ENCODE measurements at regions not wholly inside any gene's neighbourhood (a gene's known extent, or its start where the extent isn't known, plus 50 kb on each side); places are given as distances from the start of the nearest gene placed in this dataset.

DNA sequence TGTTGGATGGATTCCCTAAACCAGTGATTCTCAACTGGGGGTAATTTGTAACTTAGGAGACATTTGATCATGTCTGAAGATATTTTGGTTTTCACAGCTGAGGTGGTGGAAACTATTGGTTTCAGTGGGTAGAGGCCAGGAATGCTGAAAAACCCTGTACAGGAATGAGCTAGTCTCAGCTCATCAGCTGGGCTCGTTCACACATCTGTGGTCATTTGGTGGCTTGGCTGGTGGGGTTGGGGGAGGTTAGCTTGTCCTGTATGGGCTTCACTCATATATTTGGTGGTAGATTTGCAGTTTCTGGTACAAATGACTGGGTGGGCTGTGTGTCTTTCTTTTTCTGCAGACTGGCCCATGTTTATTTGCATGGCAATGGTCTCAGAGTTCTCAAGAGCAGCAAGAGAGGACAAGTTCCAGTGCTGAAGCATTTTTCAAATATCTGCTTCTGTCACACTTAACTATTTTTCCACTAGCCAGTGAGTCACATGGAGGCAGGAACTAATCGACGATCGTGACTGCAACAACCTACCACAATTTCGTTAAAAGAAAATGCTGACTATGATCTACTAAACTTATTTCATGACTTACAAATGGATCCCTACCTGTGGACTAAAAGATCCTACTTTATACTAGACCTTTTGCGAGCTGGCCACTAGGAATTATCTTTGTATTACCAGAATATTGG is 321.7 kb upstream of the PLXNA2 start:
- Histone ChIP-seq H3K27ac (ENCODE audit: low read length) (no peak overlapping the region), H3K27me3 (ENCODE audit: control insufficient read depth, insufficient read depth, low read length) (no peaks in the 10 kb centered on the region), H3K36me3 (ENCODE audit: control insufficient read depth, insufficient read depth, low read length) (no peaks in the 10 kb centered on the region), H3K9me3 (ENCODE audit: control insufficient read depth, insufficient read depth, low read depth, low read length) (no peaks in the 10 kb centered on the region), H3K4me1 (ENCODE audit: control insufficient read depth, insufficient read depth, low read length) (no peaks in the 10 kb centered on the region), H3K4me3 (ENCODE audit: low read depth in 2 of 2, low read length in 2 of 2) (no peak overlapping the region)
- no peak for TF ChIP-seq REST (IDR thresholded peaks at IDR 0.05; ENCODE audit: insufficient read depth in 1 of 2, low read depth in 2 of 2, low read length in 1 of 2)
- TF ChIP-seq POLR2AphosphoS5 (IDR thresholded peaks at IDR 0.05; ENCODE audit: low read depth, low read length) = no peak
- TF ChIP-seq SIN3A (IDR thresholded peaks at IDR 0.05; ENCODE audit: borderline replicate concordance, insufficient read depth, low read depth, low read length) = no peak
- TF ChIP-seq TCF7L2 (IDR thresholded peaks at IDR 0.05; ENCODE audit: low read depth, low read length) = no peak
- TF ChIP-seq, protein P1, sequence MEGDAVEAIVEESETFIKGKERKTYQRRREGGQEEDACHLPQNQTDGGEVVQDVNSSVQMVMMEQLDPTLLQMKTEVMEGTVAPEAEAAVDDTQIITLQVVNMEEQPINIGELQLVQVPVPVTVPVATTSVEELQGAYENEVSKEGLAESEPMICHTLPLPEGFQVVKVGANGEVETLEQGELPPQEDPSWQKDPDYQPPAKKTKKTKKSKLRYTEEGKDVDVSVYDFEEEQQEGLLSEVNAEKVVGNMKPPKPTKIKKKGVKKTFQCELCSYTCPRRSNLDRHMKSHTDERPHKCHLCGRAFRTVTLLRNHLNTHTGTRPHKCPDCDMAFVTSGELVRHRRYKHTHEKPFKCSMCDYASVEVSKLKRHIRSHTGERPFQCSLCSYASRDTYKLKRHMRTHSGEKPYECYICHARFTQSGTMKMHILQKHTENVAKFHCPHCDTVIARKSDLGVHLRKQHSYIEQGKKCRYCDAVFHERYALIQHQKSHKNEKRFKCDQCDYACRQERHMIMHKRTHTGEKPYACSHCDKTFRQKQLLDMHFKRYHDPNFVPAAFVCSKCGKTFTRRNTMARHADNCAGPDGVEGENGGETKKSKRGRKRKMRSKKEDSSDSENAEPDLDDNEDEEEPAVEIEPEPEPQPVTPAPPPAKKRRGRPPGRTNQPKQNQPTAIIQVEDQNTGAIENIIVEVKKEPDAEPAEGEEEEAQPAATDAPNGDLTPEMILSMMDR (IDR thresholded peaks at IDR 0.05) = no peak
- no TSS peak for BruUV-seq (replicated peaks)
- POLR2A ChIA-PET = no interaction called here
- no peak for DNase-seq (ENCODE audit: low read depth, low spot score)
- CTCF ChIA-PET = no interaction called here
- in situ Hi-C loops (cut with HindIII; ENCODE audit: low pct_unique_long_range_greater_than_20kb, low sequenced_read_pairs) (no loop called here), intact Hi-C loops (cut with micrococcal nuclease; ENCODE audit: unreplicated experiment) (no loop called here)
- ATAC-seq = no peak

- CTCF ChIA-PET = no interaction called here
- no TSS peak for BruUV-seq (replicated peaks)
- H3K4me1 ChIP-seq (ENCODE audit: control insufficient read depth, insufficient read depth, low read length) = no peaks in the 10 kb centered on the region
- no peaks in the 10 kb centered on the region for H3K27me3 ChIP-seq (ENCODE audit: control insufficient read depth, insufficient read depth, low read length)
- in situ Hi-C loops (cut with HindIII; ENCODE audit: low pct_unique_long_range_greater_than_20kb, low sequenced_read_pairs) = no loop called here
- H3K4me3 ChIP-seq (ENCODE audit: low read depth in 2 of 2, low read length in 2 of 2) = no peak overlapping the region
- POLR2A ChIA-PET = no interaction called here
- intact Hi-C loops (cut with micrococcal nuclease; ENCODE audit: unreplicated experiment) = no loop called here
- TF ChIP-seq, protein P1 (IDR thresholded peaks at IDR 0.05) = no peak
- TF ChIP-seq SIN3A (IDR thresholded peaks at IDR 0.05; ENCODE audit: borderline replicate concordance, insufficient read depth, low read depth, low read length) (no peak), TCF7L2 (IDR thresholded peaks at IDR 0.05; ENCODE audit: low read depth, low read length) (no peak), REST (IDR thresholded peaks at IDR 0.05; ENCODE audit: insufficient read depth in 1 of 2, low read depth in 2 of 2, low read length in 1 of 2) (no peak), POLR2AphosphoS5 (IDR thresholded peaks at IDR 0.05; ENCODE audit: low read depth, low read length) (no peak)
- H3K36me3 ChIP-seq (ENCODE audit: control insufficient read depth, insufficient read depth, low read length) = no peaks in the 10 kb centered on the region
- no peak for ATAC-seq
- H3K9me3 ChIP-seq (ENCODE audit: control insufficient read depth, insufficient read depth, low read depth, low read length) = no peaks in the 10 kb centered on the region
- no peak for DNase-seq (ENCODE audit: low read depth, low spot score)
- H3K27ac ChIP-seq (ENCODE audit: low read length) = no peak overlapping the region
Measured at GRCh38 chr1:208569181-208569580, 325.0 kb upstream of the PLXNA2 start.
